ENCODE measurements at regions not wholly inside any gene's neighbourhood (a gene's known extent, or its start where the extent isn't known, plus 50 kb on each side); places are given as distances from the start of the nearest gene placed in this dataset.

- TF ChIP-seq POLR2A (IDR thresholded peaks at IDR 0.05) = no peak
- no peak for TF ChIP-seq CTCF (IDR thresholded peaks at IDR 0.05)
Measured at GRCh38 chr18:44516450-44516849, 164.2 kb upstream of the SETBP1 start.
